NT2/D1 (cell line): ENCODE measurements at regions not wholly inside any gene's neighbourhood (a gene's known extent, or its start where the extent isn't known, plus 50 kb on each side); places are given as distances from the start of the nearest gene placed in this dataset.

Source experiments
- SUZ12 ChIP-seq: IDR thresholded peaks from 2 replicates; pipeline ENCODE4 v1.6.1; 2011; ENCODE audit not compliant: insufficient read length, insufficient read depth; ENCODE audit errors: extremely low read depth
- ZNF274 ChIP-seq: IDR thresholded peaks from 2 replicates; pipeline ENCODE4 v1.6.1; 2011; ENCODE audit warnings: mild to moderate bottlenecking, low read depth, low read length

- TF ChIP-seq SUZ12 (no peak), ZNF274 (no peak)
Measured at GRCh38 chr5:3858524-3858923, 262.9 kb downstream of the IRX1 start.
